ENCODE measurements at regions not wholly inside any gene's neighbourhood (a gene's known extent, or its start where the extent isn't known, plus 50 kb on each side); places are given as distances from the start of the nearest gene placed in this dataset.
"Not testable (repeated sequence)": the region's sequence is repeated elsewhere in the genome, so short reads cannot be mapped to it uniquely, and the experiment has no call there.

DNA sequence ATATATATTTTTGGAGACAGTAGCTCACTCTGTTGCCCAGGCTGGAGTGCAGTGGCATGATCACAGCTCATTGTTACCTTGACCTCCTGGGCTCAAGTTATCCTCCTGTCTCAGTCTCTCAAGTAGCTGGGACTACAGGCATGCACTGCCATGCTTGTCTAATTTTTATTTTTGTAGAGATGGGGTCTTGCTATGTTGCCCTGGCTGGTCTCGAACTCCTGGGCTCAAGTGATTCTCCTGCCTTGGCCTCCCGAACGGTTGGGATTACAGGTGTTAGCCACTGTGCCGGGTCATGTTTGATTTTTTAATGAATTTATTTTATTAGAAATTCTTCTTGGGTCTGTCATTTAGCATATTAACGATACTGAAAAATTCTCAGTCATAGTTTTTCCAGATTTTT, 70.5 kb downstream of the TMEM270 start:
- no peak overlapping the region for H3K27ac ChIP-seq
- in situ Hi-C loops (cut with HindIII; ENCODE audit: low pct_ligation_motif_present, low sequenced_read_pairs), result no loop called here
- TF ChIP-seq CTCF (IDR thresholded peaks at IDR 0.05; ENCODE audit: low read depth, low read length, missing control alignments), result no peak
- H3K4me3 ChIP-seq (ENCODE audit: low read depth, low read length), result no peak overlapping the region
- H3K36me3 ChIP-seq (replicated peaks), result no peaks in the 10 kb centered on the region
- H3K27me3 ChIP-seq (replicated peaks), result no peaks in the 10 kb centered on the region
- no peak for DNase-seq

GRCh38 chr7:73932364-73932763, 71.4 kb downstream of the TMEM270 start:
- Histone ChIP-seq H3K36me3 (replicated peaks) (no peaks in the 10 kb centered on the region), H3K4me3 (ENCODE audit: low read depth, low read length) (no peak overlapping the region), H3K27me3 (replicated peaks) (no peaks in the 10 kb centered on the region), H3K27ac (no peak overlapping the region)
- DNase-seq, result no peak
- in situ Hi-C loops (cut with HindIII; ENCODE audit: low pct_ligation_motif_present, low sequenced_read_pairs), result no loop called here
- no peak for TF ChIP-seq CTCF (IDR thresholded peaks at IDR 0.05; ENCODE audit: low read depth, low read length, missing control alignments)

DNA sequence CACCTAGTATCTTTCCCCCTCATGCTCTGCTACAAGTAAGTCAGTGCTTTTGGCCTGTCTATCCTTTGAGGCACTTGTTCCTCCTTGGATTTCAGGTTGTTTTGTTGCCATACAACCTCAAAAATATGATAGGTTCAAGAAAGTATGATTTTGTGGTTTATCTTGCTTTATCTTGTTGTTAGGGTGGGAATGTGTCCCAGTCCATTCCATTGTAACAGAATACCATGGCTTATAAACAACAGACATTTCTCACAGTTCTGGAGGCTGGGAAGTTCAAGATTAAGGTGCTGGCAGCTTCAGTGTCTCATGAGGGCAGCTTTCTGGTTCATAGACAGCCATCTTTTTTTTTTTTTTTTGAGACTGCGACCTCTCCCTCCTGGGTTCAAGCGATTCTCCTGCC, 72.1 kb downstream of the TMEM270 start:
- DNase-seq, result no peak
- H3K4me3 ChIP-seq (ENCODE audit: low read depth, low read length), result no peak overlapping the region
- no peaks in the 10 kb centered on the region for H3K36me3 ChIP-seq (replicated peaks)
- H3K27ac ChIP-seq, result no peak overlapping the region
- no peak for TF ChIP-seq CTCF (IDR thresholded peaks at IDR 0.05; ENCODE audit: low read depth, low read length, missing control alignments)
- no peaks in the 10 kb centered on the region for H3K27me3 ChIP-seq (replicated peaks)
- in situ Hi-C loops (cut with HindIII; ENCODE audit: low pct_ligation_motif_present, low sequenced_read_pairs), result no loop called here

DNA sequence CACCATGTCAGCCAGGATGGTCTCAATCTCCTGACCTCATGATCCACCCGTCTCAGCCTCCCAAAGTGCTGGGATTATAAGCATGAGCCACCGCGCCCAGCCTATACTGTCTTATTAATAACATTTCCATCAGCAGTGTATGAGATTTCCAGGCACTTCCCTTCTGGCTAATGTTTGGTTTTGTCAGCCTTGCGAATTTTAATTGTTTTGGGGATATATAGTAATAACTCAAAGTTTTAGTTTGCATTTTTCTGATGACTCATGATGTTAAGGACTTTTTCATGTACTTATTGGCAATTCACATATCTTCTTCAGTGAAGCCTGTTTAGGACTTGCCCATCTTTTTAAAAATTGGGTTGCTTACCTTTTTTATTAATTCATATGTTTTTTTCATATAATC, 76.0 kb downstream of the TMEM270 start:
- DNase-seq, result no peak
- TF ChIP-seq CTCF (IDR thresholded peaks at IDR 0.05; ENCODE audit: low read depth, low read length, missing control alignments), result no peak
- no peak overlapping the region for H3K27ac ChIP-seq
- no peaks in the 10 kb centered on the region for H3K27me3 ChIP-seq (replicated peaks)
- H3K36me3 ChIP-seq (replicated peaks), result no peaks in the 10 kb centered on the region
- in situ Hi-C loops (cut with HindIII; ENCODE audit: low pct_ligation_motif_present, low sequenced_read_pairs), result no loop called here
- no peak overlapping the region for H3K4me3 ChIP-seq (ENCODE audit: low read depth, low read length)

DNA sequence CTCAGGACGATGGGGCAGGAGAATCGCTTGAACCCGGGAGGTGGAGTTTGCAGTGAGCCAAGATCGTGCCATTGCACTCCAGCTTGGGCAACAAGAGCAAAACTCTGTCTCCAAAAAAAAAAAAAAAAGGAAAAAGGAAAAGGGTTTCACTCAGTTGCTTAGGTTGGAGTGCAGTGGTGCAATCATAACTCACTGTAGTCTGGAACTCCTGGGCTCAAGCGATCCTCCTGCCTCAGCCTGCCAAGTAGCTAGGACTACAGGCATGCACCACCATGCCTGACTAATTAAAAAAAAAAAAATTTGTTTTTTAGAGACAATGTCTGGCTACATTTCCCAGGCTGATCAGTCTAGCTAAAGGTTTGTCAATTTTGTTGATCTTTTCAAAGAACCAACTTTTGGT, 76.7 kb downstream of the TMEM270 start:
- H3K4me3 ChIP-seq (ENCODE audit: low read depth, low read length); in situ Hi-C loops (cut with HindIII; ENCODE audit: low pct_ligation_motif_present, low sequenced_read_pairs); H3K27me3 ChIP-seq (replicated peaks); H3K36me3 ChIP-seq (replicated peaks); DNase-seq; H3K27ac ChIP-seq: not testable (repeated sequence)

DNA sequence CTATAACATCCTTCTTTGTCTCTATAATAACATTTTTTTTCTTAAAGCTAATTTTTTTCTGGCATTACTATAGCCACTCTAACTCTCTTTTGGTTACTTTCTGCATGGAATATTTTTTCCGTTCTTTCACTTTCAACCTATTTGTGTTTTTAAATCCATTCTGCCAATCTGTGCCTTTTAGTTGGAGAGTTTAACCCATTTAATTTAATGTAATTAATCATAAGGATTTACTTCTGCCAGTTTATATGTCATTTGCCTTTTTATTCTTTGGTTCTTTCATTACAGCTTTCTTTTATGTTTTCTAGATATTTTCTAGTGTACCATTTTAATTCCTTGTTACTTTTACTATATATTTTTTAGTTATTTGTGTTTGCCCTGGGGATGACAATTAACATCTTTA, 78.6 kb downstream of the TMEM270 start:
- no peaks in the 10 kb centered on the region for H3K27me3 ChIP-seq (replicated peaks)
- TF ChIP-seq CTCF (IDR thresholded peaks at IDR 0.05; ENCODE audit: low read depth, low read length, missing control alignments), result no peak
- DNase-seq, result no peak
- no peak overlapping the region for H3K27ac ChIP-seq
- in situ Hi-C loops (cut with HindIII; ENCODE audit: low pct_ligation_motif_present, low sequenced_read_pairs), result no loop called here
- no peaks in the 10 kb centered on the region for H3K36me3 ChIP-seq (replicated peaks)
- no peak overlapping the region for H3K4me3 ChIP-seq (ENCODE audit: low read depth, low read length)
